Muscle of leg (tissue), 3 donors: ENCODE measurements at regions not wholly inside any gene's neighbourhood (a gene's known extent, or its start where the extent isn't known, plus 50 kb on each side); places are given as distances from the start of the nearest gene placed in this dataset.

ENCODE experiments used
- DNase-seq: peaks from one replicate; pipeline ENCODE4 v3.0.0; 2013
- H3K27ac ChIP-seq: one replicate; pipeline ENCODE4 v1.5.1; 2013; ENCODE audit warnings: mild to moderate bottlenecking, low read length, control low read depth
- H3K27me3 ChIP-seq: one replicate; pipeline ENCODE4 v1.6.1; 2013; ENCODE audit warnings: low read length; ENCODE audit not compliant: control insufficient read depth, insufficient read depth
- H3K36me3 ChIP-seq: one replicate; pipeline ENCODE4 v1.6.1; 2013; ENCODE audit warnings: low read length; ENCODE audit not compliant: control insufficient read depth, insufficient read depth
- H3K4me1 ChIP-seq: one replicate; pipeline ENCODE4 v1.6.1; 2013; ENCODE audit warnings: low read length; ENCODE audit not compliant: control insufficient read depth, insufficient read depth
- H3K4me3 ChIP-seq: one replicate; pipeline ENCODE4 v1.5.1; 2013; ENCODE audit warnings: low read length, control low read depth
- H3K9me3 ChIP-seq: replicated peaks from 2 replicates; pipeline ENCODE4 v1.6.1; 2013; ENCODE audit warnings: low read depth, low read length; ENCODE audit not compliant: control insufficient read depth
- WGBS: methylation state at CpG from one replicate; pipeline ENCODE4 v1.1.5; 2013; ENCODE audit warnings: missing lambda C conversion rate; ENCODE audit not compliant: insufficient coverage; 5-methylcytosine and 5-hydroxymethylcytosine counted together

DNA sequence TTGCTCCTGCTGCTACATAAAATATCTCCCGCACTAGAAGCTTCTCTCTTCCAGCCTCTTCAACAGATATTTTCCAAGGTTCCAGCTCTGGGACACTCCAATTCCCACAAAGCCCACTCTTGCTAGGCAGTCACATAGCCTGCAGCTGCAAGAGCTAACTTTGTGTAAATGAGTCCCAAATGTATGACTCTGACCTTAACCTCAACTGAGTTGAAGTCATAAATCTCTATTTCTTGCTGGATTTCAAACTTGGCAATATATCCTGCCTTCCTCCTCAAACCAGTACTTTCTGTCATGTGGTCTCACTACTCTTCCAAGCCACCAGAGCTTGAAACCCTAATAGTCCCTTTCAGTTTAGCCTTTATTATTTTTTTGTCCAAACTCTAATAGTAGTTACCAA is 315.4 kb upstream of the GRIA3 start:
- no peaks in the 10 kb centered on the region for H3K36me3 ChIP-seq
- no peak overlapping the region for H3K27ac ChIP-seq
- 13% methylated on average over 1 of the region's 1 CpG for WGBS
- peak; percentile 92 for DNase-seq
- no peaks in the 10 kb centered on the region for H3K4me1 ChIP-seq
- H3K9me3 ChIP-seq = no peaks in the 10 kb centered on the region
- H3K4me3 ChIP-seq = no peak overlapping the region
- no peaks in the 10 kb centered on the region for H3K27me3 ChIP-seq

DNA sequence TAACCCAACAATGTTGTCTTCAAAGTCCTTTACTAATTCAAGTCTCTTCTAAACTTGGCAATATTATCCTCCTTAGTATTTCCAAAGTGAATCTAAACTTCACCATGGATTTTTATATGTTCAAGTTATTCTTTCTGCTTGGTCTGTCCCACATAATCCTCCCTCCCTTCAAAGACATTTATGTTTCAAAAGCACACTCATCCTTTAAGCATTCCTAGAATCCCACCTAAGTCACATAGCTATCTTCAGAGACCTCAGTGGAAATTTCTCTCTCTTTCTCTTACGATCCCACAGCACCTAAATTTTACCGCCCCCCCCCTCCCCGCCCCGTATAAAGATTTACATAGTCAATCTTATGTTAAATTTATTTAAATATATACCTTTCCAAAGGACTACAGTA is 314.9 kb upstream of the GRIA3 start:
- no peaks in the 10 kb centered on the region for H3K9me3 ChIP-seq
- DNase-seq = no peak
- H3K4me3 ChIP-seq = no peak overlapping the region
- H3K4me1 ChIP-seq = no peaks in the 10 kb centered on the region
- H3K27me3 ChIP-seq = no peaks in the 10 kb centered on the region
- no peak overlapping the region for H3K27ac ChIP-seq
- no CpG with 5 or more reads among the region's 4 CpGs for WGBS
- H3K36me3 ChIP-seq = no peaks in the 10 kb centered on the region

DNA sequence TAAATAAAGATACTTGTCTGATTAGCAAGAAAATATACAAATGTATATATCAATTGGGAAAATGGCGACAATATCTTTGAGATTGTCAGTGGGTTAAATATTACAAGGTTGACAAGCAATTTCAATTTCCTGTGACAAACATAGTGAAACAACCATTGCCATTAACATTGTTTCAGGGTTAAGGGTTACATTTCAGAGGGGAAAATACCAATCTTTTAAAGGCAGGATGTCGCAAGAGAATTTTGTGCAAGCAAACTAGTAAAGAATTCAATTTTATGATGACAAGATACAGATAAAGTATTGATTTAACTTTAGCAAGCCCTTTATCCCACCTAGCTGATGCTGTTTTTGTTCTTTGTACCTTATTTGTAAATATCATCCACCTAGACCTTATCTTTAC is 305.8 kb upstream of the GRIA3 start:
- peaks cover 2% of the 10 kb centered on the region for H3K9me3 ChIP-seq
- H3K4me1 ChIP-seq = no peaks in the 10 kb centered on the region
- H3K27ac ChIP-seq = no peak overlapping the region
- no peaks in the 10 kb centered on the region for H3K36me3 ChIP-seq
- no peaks in the 10 kb centered on the region for H3K27me3 ChIP-seq
- no CpG with 5 or more reads among the region's 2 CpGs for WGBS
- H3K4me3 ChIP-seq = no peak overlapping the region
- DNase-seq = no peak

GRCh38 chrX:122880952-122881351 is 303.1 kb upstream of the GRIA3 start:
- H3K4me3 ChIP-seq = no peak overlapping the region
- no peaks in the 10 kb centered on the region for H3K27me3 ChIP-seq
- H3K9me3 ChIP-seq = peaks cover 2% of the 10 kb centered on the region
- H3K36me3 ChIP-seq = no peaks in the 10 kb centered on the region
- no peak for DNase-seq
- H3K27ac ChIP-seq = no peak overlapping the region
- WGBS = 62% methylated on average over 1 of the region's 3 CpGs
- no peaks in the 10 kb centered on the region for H3K4me1 ChIP-seq

DNA sequence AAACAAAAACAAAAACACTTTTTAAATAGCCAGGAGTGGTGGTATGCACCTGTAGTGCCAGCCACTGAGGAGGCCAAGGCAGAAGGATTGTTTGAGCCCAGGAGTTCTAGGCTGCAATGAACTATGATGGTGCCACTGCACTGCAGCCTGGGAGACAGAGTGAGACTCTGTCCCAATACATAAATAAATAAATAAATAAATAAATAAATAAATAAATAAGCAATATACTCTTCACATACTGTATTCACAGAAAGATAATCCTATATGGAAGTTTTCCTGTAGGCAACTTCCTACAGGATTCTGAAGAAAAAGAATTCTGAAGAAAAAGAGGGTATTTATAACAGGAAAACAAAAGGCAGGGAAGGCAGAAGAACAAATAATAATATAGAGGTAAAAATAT is 293.3 kb upstream of the GRIA3 start:
- H3K4me1 ChIP-seq = no peaks in the 10 kb centered on the region
- DNase-seq = no peak
- no peak overlapping the region for H3K4me3 ChIP-seq
- H3K36me3 ChIP-seq = no peaks in the 10 kb centered on the region
- H3K27me3 ChIP-seq = no peaks in the 10 kb centered on the region
- no peak overlapping the region for H3K27ac ChIP-seq
- no peaks in the 10 kb centered on the region for H3K9me3 ChIP-seq

DNA sequence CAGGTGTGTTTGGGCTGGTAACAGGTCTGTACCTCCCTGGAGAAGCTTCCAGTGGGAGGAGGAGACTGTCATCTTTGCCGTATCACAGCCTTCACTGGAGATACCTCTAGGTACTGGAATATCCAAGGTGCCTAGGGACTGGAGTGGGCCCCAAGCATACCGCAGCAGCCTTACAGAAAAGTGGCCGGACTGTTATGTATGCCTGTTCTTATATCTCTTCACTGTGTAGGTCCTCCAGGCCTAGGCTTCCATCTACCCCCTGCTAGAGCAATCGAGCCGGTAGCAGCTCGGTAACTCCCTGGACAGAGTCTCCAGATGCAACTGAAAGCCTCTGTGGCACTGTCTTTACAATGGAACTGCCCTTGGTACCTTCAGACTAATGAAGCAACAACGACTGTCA is 277.4 kb upstream of the GRIA3 start:
- Histone ChIP-seq H3K4me3 (no peak overlapping the region), H3K36me3 (no peaks in the 10 kb centered on the region), H3K4me1 (no peaks in the 10 kb centered on the region), H3K27ac (no peak overlapping the region), H3K9me3 (peaks cover 16% of the 10 kb centered on the region), H3K27me3 (no peaks in the 10 kb centered on the region)
- DNase-seq = no peak
- WGBS = 90% methylated on average over 6 of the region's 7 CpGs

DNA sequence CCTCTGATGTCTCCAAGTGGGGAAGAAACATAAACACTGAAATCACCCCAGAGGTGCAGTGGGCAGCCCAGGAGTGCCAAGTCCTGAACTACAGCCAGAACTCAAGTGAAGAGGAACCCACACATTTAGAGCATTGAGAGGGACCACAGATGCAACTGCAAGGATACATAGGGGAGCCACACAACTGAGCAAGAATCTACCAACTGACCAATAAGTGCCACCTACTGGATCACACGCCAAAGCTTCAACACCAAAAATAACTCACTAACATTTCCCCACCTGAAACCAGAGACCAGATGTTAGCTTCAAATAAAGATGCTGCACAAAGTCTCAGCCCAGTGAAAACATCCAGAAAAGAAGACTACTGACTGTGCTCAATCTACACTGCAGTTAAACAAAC is 276.7 kb upstream of the GRIA3 start:
- Histone ChIP-seq H3K4me1 (no peaks in the 10 kb centered on the region), H3K27me3 (no peaks in the 10 kb centered on the region), H3K36me3 (no peaks in the 10 kb centered on the region), H3K27ac (no peak overlapping the region), H3K9me3 (peaks cover 16% of the 10 kb centered on the region), H3K4me3 (no peak overlapping the region)
- WGBS = 57% methylated on average over 1 of the region's 1 CpG
- DNase-seq = no peak

- WGBS = no CpG with 5 or more reads among the region's 2 CpGs
- no peaks in the 10 kb centered on the region for H3K4me1 ChIP-seq
- H3K36me3 ChIP-seq = no peaks in the 10 kb centered on the region
- peaks cover 15% of the 10 kb centered on the region for H3K9me3 ChIP-seq
- DNase-seq = no peak
- H3K27ac ChIP-seq = no peak overlapping the region
- H3K27me3 ChIP-seq = no peaks in the 10 kb centered on the region
- H3K4me3 ChIP-seq = no peak overlapping the region
Measured at GRCh38 chrX:122910697-122911096, 273.4 kb upstream of the GRIA3 start.

DNA sequence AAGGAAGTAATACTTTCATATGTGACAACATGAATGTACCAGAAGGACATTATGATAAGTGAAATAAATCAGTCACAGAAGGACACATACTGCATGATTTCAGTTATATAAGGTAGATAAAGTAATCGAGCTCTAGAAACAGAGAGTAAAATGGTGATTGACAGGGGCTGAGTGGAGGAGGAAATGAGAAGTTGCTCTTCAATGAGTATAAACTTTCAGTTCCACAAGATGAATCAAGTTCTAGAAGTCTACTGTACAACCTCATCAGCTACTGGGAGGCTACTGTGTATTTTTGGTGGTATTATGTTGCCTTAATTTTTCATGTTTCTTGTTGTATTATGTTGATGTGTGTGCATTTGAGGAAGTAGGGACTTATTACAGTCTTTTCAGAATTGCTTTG is 270.9 kb upstream of the GRIA3 start:
- H3K9me3 ChIP-seq = peaks cover 7% of the 10 kb centered on the region
- no peaks in the 10 kb centered on the region for H3K36me3 ChIP-seq
- DNase-seq = no peak
- no peak overlapping the region for H3K27ac ChIP-seq
- H3K27me3 ChIP-seq = no peaks in the 10 kb centered on the region
- WGBS = no CpG with 5 or more reads among the region's 1 CpG
- no peak overlapping the region for H3K4me3 ChIP-seq
- no peaks in the 10 kb centered on the region for H3K4me1 ChIP-seq

GRCh38 chrX:122913764-122914163 is 270.3 kb upstream of the GRIA3 start:
- no peaks in the 10 kb centered on the region for H3K27me3 ChIP-seq
- no peak for DNase-seq
- H3K4me3 ChIP-seq = no peak overlapping the region
- 67% methylated on average over 1 of the region's 1 CpG for WGBS
- no peaks in the 10 kb centered on the region for H3K36me3 ChIP-seq
- H3K9me3 ChIP-seq = peaks cover 7% of the 10 kb centered on the region
- no peaks in the 10 kb centered on the region for H3K4me1 ChIP-seq
- H3K27ac ChIP-seq = no peak overlapping the region

DNA sequence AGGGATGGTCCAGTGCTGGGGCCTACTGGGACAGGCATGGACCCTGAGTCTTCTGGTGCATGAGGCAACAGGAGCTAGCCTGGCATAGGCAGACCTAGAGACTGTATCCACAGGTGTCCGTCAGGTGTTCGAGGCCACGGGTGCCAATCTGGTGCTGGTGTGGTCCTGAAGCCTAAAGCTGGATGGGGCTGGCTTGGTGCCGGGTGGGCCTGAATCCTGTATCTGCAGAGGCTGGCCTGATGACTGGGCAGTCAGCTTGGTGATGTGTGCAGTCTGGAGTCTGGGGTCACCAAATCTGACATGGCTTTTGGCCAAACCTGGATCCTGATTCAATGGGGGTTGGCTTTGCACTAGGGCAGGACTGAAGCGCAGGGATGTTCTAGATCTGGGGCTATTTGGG is 269.8 kb upstream of the GRIA3 start:
- 82% methylated on average over 5 of the region's 5 CpGs for WGBS
- Histone ChIP-seq H3K9me3 (peaks cover 7% of the 10 kb centered on the region), H3K4me1 (no peaks in the 10 kb centered on the region), H3K27ac (no peak overlapping the region), H3K4me3 (no peak overlapping the region), H3K36me3 (no peaks in the 10 kb centered on the region), H3K27me3 (no peaks in the 10 kb centered on the region)
- no peak for DNase-seq
